Progenitor cell of endocrine pancreas (in vitro differentiated cells): ENCODE measurements at regions not wholly inside any gene's neighbourhood (a gene's known extent, or its start where the extent isn't known, plus 50 kb on each side); places are given as distances from the start of the nearest gene placed in this dataset.

Experiments used
- DNase-seq: peaks from one replicate; pipeline ENCODE4 v3.0.0; 2021; ENCODE audit warnings: low spot score; ENCODE audit not compliant: unreplicated experiment
- H3K27ac Mint-ChIP-seq: 2 replicates; pipeline ENCODE4 v1.8.0; 2021; ENCODE audit warnings: mild to moderate bottlenecking, moderate library complexity, mixed read lengths
- H3K27me3 Mint-ChIP-seq: 2 replicates; pipeline ENCODE4 v1.8.0; 2021; ENCODE audit warnings: mixed read lengths
- H3K36me3 Mint-ChIP-seq: 2 replicates; pipeline ENCODE4 v1.8.0; 2022; ENCODE audit warnings: mixed read lengths; ENCODE audit not compliant: insufficient read depth
- H3K4me1 Mint-ChIP-seq: 2 replicates; pipeline ENCODE4 v1.8.0; 2021; ENCODE audit warnings: low read depth, mixed read lengths
- H3K4me3 Mint-ChIP-seq: 2 replicates; pipeline ENCODE4 v1.8.0; 2021; ENCODE audit warnings: low read depth, mild to moderate bottlenecking, moderate library complexity, mixed read lengths
- H3K9me3 Mint-ChIP-seq: 2 replicates; pipeline ENCODE4 v1.8.0; 2021; ENCODE audit warnings: low read depth, mixed read lengths
- CTCF ChIP-seq: fragments of 200-600 bp; sonication (generic); IDR thresholded peaks from one replicate; pipeline ENCODE4 v1.5.0; 2021; ENCODE audit warnings: antibody characterized with exemption, mild to moderate bottlenecking; ENCODE audit not compliant: unreplicated experiment

- no peaks in the 10 kb centered on the region for H3K27me3 Mint-ChIP-seq
- no peak for DNase-seq
- no peak for TF ChIP-seq CTCF
- no peak overlapping the region for H3K4me3 Mint-ChIP-seq
- H3K27ac Mint-ChIP-seq: no peak overlapping the region
- no peaks in the 10 kb centered on the region for H3K36me3 Mint-ChIP-seq
- H3K9me3 Mint-ChIP-seq: peaks cover 4% of the 10 kb centered on the region
- no peaks in the 10 kb centered on the region for H3K4me1 Mint-ChIP-seq
Measured at GRCh38 chr18:75875559-75875958, 448.1 kb upstream of the SMIM21 start.

- Mint-ChIP-seq H3K4me3 (no peak overlapping the region), H3K27me3 (no peaks in the 10 kb centered on the region), H3K36me3 (no peaks in the 10 kb centered on the region), H3K4me1 (peaks cover under 1% of the 10 kb centered on the region), H3K27ac (no peak overlapping the region), H3K9me3 (peaks cover 4% of the 10 kb centered on the region)
- DNase-seq: no peak
- TF ChIP-seq CTCF: no peak
Measured at GRCh38 chr18:75874401-75875089, 447.0 kb upstream of the SMIM21 start.

GRCh38 chr18:75871596-75871995, 444.1 kb upstream of the SMIM21 start:
- Mint-ChIP-seq H3K4me1 (peaks cover 4% of the 10 kb centered on the region), H3K27me3 (no peaks in the 10 kb centered on the region)

DNA sequence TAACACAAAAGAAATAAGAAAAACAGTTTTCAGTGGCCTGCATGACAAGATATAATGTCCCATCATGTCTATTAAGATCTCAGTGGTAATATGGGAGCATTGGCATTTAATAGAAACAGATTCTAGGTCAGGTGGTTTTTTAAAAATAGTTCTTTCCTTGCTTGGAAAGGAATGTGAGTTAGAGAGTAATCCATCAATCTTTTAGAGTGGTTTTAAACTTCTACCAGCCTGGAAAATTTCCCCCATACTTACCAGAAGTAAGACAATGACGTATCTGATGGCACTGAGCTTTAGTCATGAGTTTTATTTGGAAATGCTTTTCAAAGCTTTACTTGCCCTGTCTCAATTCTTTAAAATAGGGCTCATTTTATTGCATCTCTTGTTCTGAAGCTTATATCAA, 441.7 kb upstream of the SMIM21 start:
- Mint-ChIP-seq H3K27ac (no peak overlapping the region), H3K4me1 (peaks cover 4% of the 10 kb centered on the region), H3K36me3 (no peaks in the 10 kb centered on the region), H3K4me3 (no peak overlapping the region), H3K9me3 (no peaks in the 10 kb centered on the region), H3K27me3 (peaks cover 4% of the 10 kb centered on the region)
- DNase-seq: no peak
- no peak for TF ChIP-seq CTCF

More at GRCh38 chr18:75871596-75871995, 444.1 kb upstream of the SMIM21 start:
- Mint-ChIP-seq H3K36me3 (no peaks in the 10 kb centered on the region), H3K9me3 (no peaks in the 10 kb centered on the region), H3K27ac (no peak overlapping the region), H3K4me3 (no peak overlapping the region)
- DNase-seq: no peak
- TF ChIP-seq CTCF: no peak

DNA sequence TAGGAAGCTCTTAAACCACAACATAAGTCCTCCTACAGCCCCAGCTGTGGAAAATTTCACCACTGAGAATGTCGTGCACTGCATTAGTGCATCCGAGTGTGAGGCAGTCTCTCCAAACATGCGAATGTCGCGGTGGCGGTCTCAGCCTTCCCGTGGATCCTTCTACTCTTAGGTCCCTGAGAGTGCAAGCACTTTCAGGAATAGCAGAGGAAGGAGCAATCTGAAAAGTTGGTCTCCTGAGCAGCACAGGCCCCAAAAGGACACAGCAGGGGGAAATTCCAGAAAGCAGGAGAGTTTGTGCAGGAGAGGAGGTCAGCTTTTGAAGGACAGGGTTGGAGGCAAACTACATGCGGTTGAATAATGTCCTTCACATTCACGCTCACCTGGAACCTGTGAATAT, 440.5 kb upstream of the SMIM21 start:
- no peaks in the 10 kb centered on the region for H3K9me3 Mint-ChIP-seq
- H3K27me3 Mint-ChIP-seq: peaks cover 4% of the 10 kb centered on the region
- no peaks in the 10 kb centered on the region for H3K36me3 Mint-ChIP-seq
- TF ChIP-seq CTCF: no peak
- no peak for DNase-seq
- no peak overlapping the region for H3K27ac Mint-ChIP-seq
- no peak overlapping the region for H3K4me3 Mint-ChIP-seq
- peaks cover 4% of the 10 kb centered on the region for H3K4me1 Mint-ChIP-seq
